DND-41 (cell line): ENCODE measurements at regions not wholly inside any gene's neighbourhood (a gene's known extent, or its start where the extent isn't known, plus 50 kb on each side); places are given as distances from the start of the nearest gene placed in this dataset.

Experiments used
- CTCF ChIP-seq: IDR thresholded peaks from 2 replicates; pipeline ENCODE4 v1.5.1; 2012; ENCODE audit warnings: borderline replicate concordance, low read length, moderate library complexity, mild to moderate bottlenecking; ENCODE audit not compliant: poor library complexity, severe bottlenecking; ENCODE audit errors: extremely low read depth
- EZH2 ChIP-seq: IDR thresholded peaks from 3 replicates; pipeline ENCODE4 v1.6.1; 2012; ENCODE audit warnings: borderline replicate concordance, low read depth, mild to moderate bottlenecking, moderate library complexity, low read length, inconsistent platforms; ENCODE audit not compliant: severe bottlenecking

GRCh38 chr5:74934949-74935751 lies 69.0 kb upstream of the FAM169A start:
- TF ChIP-seq CTCF (peak; percentile 8), EZH2 (no peak)
